NCI-H1092 (cell line): ENCODE measurements at regions not wholly inside any gene's neighbourhood (a gene's known extent, or its start where the extent isn't known, plus 50 kb on each side); places are given as distances from the start of the nearest gene placed in this dataset.

Experiments used
- DNase-seq: peaks from one replicate; lab custom pipeline; 2025; lab: John Stamatoyannopoulos, UW

DNA sequence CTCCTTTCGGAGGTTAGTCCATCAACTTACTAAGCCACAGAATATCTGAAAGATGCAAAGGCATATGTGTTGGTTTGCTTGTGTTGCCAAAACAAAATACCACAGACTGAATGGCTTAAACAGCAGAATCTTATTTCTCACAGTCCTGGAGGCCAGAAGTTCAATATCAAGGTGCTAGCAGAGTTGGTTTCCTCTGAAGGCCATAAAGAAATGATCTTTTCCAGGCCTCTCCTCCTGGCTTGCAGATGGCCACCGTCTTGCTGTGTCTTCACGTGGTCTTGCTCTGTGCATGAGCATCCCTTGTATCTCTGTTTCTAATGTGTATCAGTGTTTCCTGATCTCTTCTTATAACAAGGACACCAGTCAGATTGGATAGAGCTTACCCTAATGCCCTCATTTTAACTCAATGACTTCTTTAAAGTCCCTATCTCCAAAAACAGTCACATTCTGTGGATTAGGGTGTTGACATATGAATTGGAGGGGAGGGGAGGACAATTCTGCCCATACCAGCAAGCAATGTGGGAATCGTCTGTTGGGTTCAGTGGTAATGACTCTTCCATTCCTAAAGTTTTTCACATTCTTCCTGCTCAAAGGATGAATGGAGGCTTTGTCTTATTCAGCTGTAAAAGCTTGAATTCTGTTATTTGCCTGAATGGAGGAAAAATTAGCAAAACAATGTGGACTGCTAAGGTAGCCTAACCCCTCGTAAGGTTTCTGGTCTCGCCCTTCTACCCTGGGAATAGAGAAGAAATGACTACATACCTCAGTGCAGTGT, 715.7 kb downstream of the DIAPH3 start:
- no peak for DNase-seq

GRCh38 chr13:59449750-59450149, 714.0 kb downstream of the DIAPH3 start:
- no peak for DNase-seq

DNA sequence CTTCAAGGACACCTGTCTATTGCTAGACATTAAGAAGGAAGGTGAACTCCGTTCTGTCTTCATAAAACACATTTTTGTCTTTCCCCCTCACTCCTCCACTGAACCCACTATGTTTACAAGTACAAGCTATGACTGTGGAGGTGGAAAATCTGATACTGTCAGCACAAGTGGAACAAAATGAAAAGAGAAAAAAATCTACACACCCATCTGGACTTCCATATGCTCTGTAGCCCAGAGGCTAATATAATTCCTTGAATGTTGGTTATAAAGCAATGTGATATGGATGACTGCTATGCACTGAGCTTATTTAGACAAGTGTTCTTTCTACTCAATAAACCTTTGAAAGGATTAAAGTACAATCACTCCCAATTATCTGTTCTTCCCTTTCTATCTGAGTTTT, 713.5 kb downstream of the DIAPH3 start:
- DNase-seq: no peak

- no peak for DNase-seq
Observed at GRCh38 chr13:59451236-59451635, 712.5 kb downstream of the DIAPH3 start.

- DNase-seq: peak; percentile 50
Observed at GRCh38 chr13:59452189-59452890, 711.4 kb downstream of the DIAPH3 start.

DNA sequence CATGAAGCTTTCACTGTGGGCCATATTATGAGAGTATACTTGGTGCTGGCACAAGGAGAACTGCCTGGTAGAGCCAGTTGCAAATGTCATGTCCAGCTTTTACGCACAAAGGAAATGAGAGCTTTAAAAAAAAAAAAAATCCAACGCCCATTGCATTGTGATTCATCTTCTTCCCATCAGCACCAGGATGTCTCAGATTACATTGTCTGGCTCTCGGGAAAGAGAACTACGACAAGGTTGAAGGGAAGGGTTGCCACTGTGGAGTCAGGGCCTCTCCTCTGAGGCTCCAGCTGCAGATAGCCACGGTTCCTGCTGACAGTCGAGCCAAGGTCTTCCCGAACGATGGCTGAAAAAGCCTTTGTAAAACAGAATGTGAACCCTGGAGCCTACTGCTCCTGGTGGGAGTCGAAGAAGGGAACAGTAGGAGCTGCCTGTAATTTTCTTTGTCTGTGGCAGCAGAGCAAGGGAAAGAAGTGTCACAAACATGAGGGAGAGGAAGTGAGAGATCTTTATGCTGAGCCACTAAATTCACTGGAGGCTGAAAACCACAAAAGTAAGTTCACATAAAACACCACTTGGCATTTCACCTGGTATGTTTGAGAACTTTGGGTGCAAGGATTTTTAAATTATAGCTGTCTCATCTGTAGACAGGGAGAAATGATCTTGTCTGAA, 704.7 kb downstream of the DIAPH3 start:
- no peak for DNase-seq

DNA sequence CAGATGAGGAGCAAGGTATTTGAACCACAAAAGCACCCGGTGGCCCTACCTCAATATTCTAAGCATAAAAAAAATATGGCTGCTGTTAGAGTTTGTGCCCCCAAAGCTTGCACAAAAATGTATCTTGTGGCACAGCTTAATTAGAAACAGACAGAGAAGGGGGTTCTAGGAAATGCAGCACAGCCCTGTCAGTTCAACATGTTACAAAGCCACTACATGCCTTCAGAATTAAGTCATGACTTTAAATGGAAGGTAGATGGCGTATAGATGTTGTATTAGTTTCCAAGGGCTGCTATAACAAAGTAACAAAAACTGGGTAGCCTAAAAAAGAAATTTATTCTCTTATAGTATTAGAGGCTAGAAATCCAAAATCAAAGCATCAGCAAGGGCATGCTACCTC, 703.8 kb downstream of the DIAPH3 start:
- no peak for DNase-seq

DNA sequence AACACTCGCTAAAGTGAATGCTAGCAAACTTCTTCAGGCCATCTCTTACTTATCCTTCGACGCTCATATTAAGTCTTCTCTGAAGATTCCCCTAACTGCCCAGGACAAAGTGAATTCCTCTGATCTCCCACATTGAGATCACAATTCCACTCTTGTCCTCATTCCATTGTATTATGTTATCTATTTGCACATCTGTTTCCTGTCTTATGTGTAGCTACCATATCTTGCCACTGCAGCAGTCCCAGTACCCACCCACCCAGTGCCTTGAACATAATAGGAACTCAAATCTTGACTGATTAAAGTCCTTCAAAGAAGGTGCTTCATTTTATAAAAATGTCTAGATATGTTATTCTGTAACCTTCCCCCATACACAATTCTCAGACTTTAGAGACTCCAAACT, 702.3 kb downstream of the DIAPH3 start:
- no peak for DNase-seq

GRCh38 chr13:59463023-59463422, 700.7 kb downstream of the DIAPH3 start:
- no peak for DNase-seq

DNA sequence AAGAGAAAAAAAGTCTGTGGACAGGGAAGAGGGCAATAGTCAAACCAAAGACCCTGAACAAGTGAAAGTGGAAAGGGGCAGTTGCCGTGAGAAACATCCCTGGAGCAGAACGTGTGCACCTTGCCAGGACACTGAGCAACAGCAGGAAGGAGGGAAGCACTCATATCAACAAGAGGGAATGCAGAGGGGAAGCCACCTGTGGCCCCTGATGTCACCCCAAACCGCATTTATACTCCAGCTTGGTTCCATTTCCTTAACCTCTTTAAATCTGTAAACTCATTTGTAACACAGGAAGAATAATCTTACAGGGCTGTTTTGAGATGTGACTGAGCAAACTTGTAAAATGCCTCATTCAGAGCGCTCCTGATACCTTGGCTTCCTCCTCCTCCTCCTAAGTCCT, 698.8 kb downstream of the DIAPH3 start:
- DNase-seq: no peak

DNA sequence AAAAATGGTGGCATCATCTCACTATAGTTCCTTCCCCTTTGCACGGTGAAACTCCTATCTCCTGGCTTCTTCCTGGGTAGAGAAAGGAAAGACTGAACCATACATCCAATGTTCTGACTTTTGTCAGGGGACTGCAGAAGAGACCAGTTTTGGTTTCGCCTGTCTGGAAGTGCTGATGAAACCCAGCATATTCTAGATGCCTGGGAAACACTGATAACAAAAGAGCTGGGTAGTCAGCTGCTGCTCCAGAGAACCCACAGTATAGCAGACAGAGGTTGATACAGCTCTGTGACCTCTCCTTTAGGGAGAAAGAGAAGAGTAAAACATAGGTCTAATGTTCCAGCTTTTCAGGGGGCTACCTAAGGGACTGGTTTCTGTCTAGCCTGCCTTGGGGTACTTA, 695.3 kb downstream of the DIAPH3 start:
- DNase-seq: no peak

GRCh38 chr13:59471106-59471505, 692.6 kb downstream of the DIAPH3 start:
- DNase-seq: no peak

GRCh38 chr13:59472134-59472533, 691.6 kb downstream of the DIAPH3 start:
- DNase-seq: no peak

GRCh38 chr13:59474696-59475095, 689.0 kb downstream of the DIAPH3 start:
- no peak for DNase-seq

DNA sequence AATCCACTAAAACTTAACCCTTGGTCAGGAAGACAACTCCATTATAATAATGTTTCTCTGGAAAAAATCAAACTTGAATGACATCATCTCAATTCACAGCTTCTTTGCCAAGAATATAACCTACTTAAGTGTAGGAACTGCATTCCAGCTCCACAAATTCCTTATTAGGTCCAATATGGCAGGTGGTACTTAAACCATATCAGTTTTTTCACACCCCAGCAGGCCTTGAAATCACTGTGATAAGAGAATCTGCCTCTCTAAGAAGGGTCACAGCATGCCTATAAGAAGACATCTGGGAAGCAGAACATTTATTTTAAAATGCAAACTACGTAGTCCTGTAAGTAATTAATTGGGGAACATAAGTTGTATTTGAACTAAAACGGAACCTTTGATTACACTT, 687.8 kb downstream of the DIAPH3 start:
- no peak for DNase-seq

DNA sequence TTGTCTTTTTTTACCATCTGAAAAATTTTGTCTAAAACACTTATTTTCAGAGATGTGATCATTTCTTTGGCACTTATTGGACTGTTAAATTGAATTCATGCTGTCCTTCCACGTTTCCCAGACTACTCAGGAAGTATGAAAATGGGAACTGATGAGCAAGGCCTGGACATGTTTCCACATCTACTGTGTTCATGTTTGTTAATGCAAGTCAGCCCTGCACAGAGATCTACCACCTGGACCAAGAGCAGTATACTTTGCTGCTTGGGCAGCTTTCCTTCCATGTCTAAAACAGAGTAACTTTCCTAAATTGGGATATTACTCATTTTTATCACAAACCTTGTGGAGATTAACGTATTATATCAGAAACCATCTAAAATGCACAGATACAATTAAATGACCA, 687.4 kb downstream of the DIAPH3 start:
- no peak for DNase-seq

- no peak for DNase-seq
Observed at GRCh38 chr13:59477011-59477410, 686.7 kb downstream of the DIAPH3 start.

DNA sequence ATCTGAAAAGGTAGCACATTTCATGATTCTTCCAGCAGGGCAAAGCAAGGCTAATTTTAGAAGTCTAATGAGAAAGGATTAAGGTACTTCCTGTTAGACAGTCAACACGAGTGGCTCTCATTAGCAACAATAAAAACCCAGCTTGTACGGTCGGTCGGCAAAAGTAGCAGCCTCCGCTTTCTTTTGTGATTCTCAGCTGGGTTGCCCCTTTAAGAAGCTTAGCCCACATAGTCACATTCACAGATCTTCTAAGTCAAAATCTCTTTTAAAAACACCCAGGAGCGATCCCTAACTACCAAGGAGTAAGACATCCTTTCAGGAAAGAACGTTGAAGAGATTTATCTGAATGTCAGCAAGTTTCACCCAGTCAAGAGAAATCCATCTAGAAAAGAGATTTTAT, 684.8 kb downstream of the DIAPH3 start:
- no peak for DNase-seq

GRCh38 chr13:59479629-59480028, 684.1 kb downstream of the DIAPH3 start:
- DNase-seq: no peak

GRCh38 chr13:59480396-59481259, 683.1 kb downstream of the DIAPH3 start:
- DNase-seq: no peak

- DNase-seq: no peak
Observed at GRCh38 chr13:59483501-59484145, 680.1 kb downstream of the DIAPH3 start.

DNA sequence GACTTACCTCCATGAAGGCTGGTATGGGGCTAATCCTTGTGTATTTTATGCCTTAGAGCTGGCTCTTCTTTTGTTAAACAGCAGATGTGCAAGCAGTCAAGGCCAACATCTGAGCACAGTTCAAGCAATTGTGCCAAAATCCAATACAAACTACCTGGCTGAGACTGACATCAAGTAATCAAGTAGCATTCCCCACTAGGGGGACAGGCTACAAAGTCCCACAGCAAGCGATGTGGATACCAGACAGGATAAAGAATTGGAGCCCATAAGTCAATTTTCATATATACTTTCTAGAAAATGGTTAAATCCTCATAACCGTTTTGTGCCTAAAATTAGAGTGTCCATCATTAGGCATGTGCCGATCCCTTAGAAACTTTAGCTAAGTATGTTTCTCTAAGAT, 675.8 kb downstream of the DIAPH3 start:
- no peak for DNase-seq
